K562 (cell line): ENCODE measurements at regions not wholly inside any gene's neighbourhood (a gene's known extent, or its start where the extent isn't known, plus 50 kb on each side); places are given as distances from the start of the nearest gene placed in this dataset.

ENCODE experiments used
- ATAC-seq: fragments of 200-7000 bp; cut with Tn5 transposase; 3 replicates; pipeline ENCODE4 v1.9.1; 2020; ENCODE audit warnings: moderate library complexity
- BruUV-seq: library from RNA; stranded (reverse); fragments of 400-500 nt; replicated peaks from 2 replicates; lab custom pipeline; 2021; lab: Mats Ljungman, UMichigan
- CTCF ChIA-PET: fragments of 300-600 bp; formaldehyde crosslinking; extraction: SDS; loops from one replicate; lab custom pipeline; 2021; ENCODE audit warnings: low intra/inter-chr PET ratio; lab: Yijun Ruan, JAX
- POLR2A ChIA-PET: fragments of 300-600, 350-650 bp; sonication (Branson Sonifier 250); formaldehyde crosslinking; extraction: SDS; loops from one replicate; lab custom pipeline; 2021; ENCODE audit warnings: antibody characterized with exemption, inconsistent platforms; lab: Yijun Ruan, JAX
- DNase-seq, 4 experiments: peaks; one replicate each; pipeline versions ENCODE4 v3.0.0 to v3.0.0-alpha.2; 2011 to 2018; ENCODE audit warnings: low spot score in 3 of 4, mixed read lengths in 3 of 4; ENCODE audit errors: extremely low read depth in 1 of 4
- FAIRE-seq: peaks from 2 replicates; lab custom pipeline; 2011; peaks lifted over from hg19 to GRCh38; lab: Jason Lieb, UNC
- H2AFZ ChIP-seq: 2 replicates; pipeline ENCODE4 v1.6.0; 2011; ENCODE audit warnings: low read depth, low read length, control low read depth, inconsistent platforms
- H3K27ac ChIP-seq: fragments of 200-600 bp; 3 replicates; pipeline ENCODE4 v1.8.0; 2011; ENCODE audit warnings: low read depth, mild to moderate bottlenecking, control low read depth, inconsistent platforms, low read length, moderate library complexity, mixed read lengths; ENCODE audit errors: extremely low read depth
- H3K27me3 ChIP-seq, 2 experiments: fragments of 300-600 bp in 1 of 2; 2 replicates in 1 of 2; 3 replicates in 1 of 2; pipeline versions ENCODE4 v1.6.0 to v1.8.0; 2011; ENCODE audit warnings: inconsistent platforms in 2 of 2, low read length in 2 of 2, mild to moderate bottlenecking in 1 of 2, mixed read lengths in 1 of 2, moderate library complexity in 1 of 2; ENCODE audit not compliant: control insufficient read depth in 2 of 2, insufficient read depth in 2 of 2
- H3K36me3 ChIP-seq: fragments of 300-600 bp; 3 replicates; pipeline ENCODE4 v1.8.0; 2011; ENCODE audit warnings: mild to moderate bottlenecking, low read length, inconsistent platforms; ENCODE audit not compliant: control insufficient read depth, insufficient read depth
- H3K4me1 ChIP-seq, 2 experiments: fragments of 200-600 bp in 1 of 2; replicated peaks in 1 of 2; 2 replicates in 1 of 2; 3 replicates in 1 of 2; pipeline versions ENCODE4 v1.5.1 to v1.8.0; 2011; ENCODE audit warnings: inconsistent platforms in 2 of 2, low read length in 2 of 2, mild to moderate bottlenecking in 1 of 2, mixed read lengths in 1 of 2, moderate library complexity in 1 of 2; ENCODE audit not compliant: control insufficient read depth in 2 of 2, insufficient read depth in 2 of 2
- H3K4me2 ChIP-seq: 2 replicates; pipeline ENCODE4 v1.6.1; 2011; ENCODE audit warnings: low read length, control low read depth, inconsistent platforms, mixed read lengths; ENCODE audit not compliant: insufficient read depth
- H3K4me3 ChIP-seq: fragments of 200-600 bp; sonication (generic), shearing (Covaris generic); 2 replicates; pipeline ENCODE4 v1.5.1; 2016; ENCODE audit warnings: control low read depth, inconsistent platforms
- H3K79me2 ChIP-seq: fragments of 200-600 bp; 3 replicates; pipeline ENCODE4 v1.8.0; 2011; ENCODE audit warnings: low read length, inconsistent platforms; ENCODE audit not compliant: control insufficient read depth, insufficient read depth
- H3K9ac ChIP-seq, 2 experiments: 2 replicates each; pipeline versions ENCODE4 v1.6.0 to v1.6.1; 2011; ENCODE audit warnings: low read depth in 2 of 2, low read length in 2 of 2, control low read depth in 1 of 2, inconsistent platforms in 1 of 2, mild to moderate bottlenecking in 1 of 2, mixed read lengths in 1 of 2; ENCODE audit not compliant: insufficient read depth in 1 of 2
- H3K9me1 ChIP-seq: one replicate; pipeline ENCODE4 v1.6.0; 2011; ENCODE audit warnings: inconsistent platforms, mild to moderate bottlenecking, low read length, moderate library complexity; ENCODE audit not compliant: control insufficient read depth, insufficient read depth
- H3K9me3 ChIP-seq: replicated peaks from 2 replicates; pipeline ENCODE4 v1.5.1; 2011; ENCODE audit warnings: low read depth, low read length, inconsistent platforms; ENCODE audit not compliant: control insufficient read depth, insufficient read depth
- H4K20me1 ChIP-seq: replicated peaks from 2 replicates; pipeline ENCODE4 v1.6.1; 2011; ENCODE audit warnings: low read length, inconsistent platforms, mixed read lengths; ENCODE audit not compliant: control insufficient read depth, insufficient read depth
- BDP1 ChIP-seq: IDR thresholded peaks from 3 replicates; pipeline ENCODE4 v1.6.1; 2011; ENCODE audit not compliant: insufficient read length, insufficient read depth
- HMGN3 ChIP-seq: IDR thresholded peaks from 2 replicates; pipeline ENCODE4 v1.6.1; 2011; ENCODE audit warnings: borderline replicate concordance, low read depth, mild to moderate bottlenecking, mixed read lengths, low read length; ENCODE audit not compliant: insufficient read length; ENCODE audit errors: extremely low read depth
- KAT8 ChIP-seq: fragments of 450-650 bp; IDR thresholded peaks from 2 replicates; pipeline ENCODE4 v1.6.1; 2016; ENCODE audit warnings: low read depth, mild to moderate bottlenecking
- MCM3 ChIP-seq: fragments of 450-650 bp; IDR thresholded peaks from 2 replicates; pipeline ENCODE4 v1.6.1; 2016
- NELFE ChIP-seq: IDR thresholded peaks from 2 replicates; pipeline ENCODE4 v1.6.1; 2011; ENCODE audit warnings: mild to moderate bottlenecking; ENCODE audit not compliant: insufficient read depth, insufficient read length
- PCBP2 ChIP-seq: fragments of 200-400 bp; formaldehyde crosslinking; IDR thresholded peaks from 2 replicates; pipeline ENCODE4 v1.6.1; 2018; ENCODE audit warnings: low read length, low read depth, mild to moderate bottlenecking, moderate library complexity; ENCODE audit not compliant: poor library complexity, severe bottlenecking
- SPI1 ChIP-seq: IDR thresholded peaks from 2 replicates; pipeline ENCODE4 v1.6.1; 2011; ENCODE audit warnings: low read depth, low read length, control low read depth, borderline replicate concordance
- SRSF1 ChIP-seq: fragments of 200-400 bp; formaldehyde crosslinking; IDR thresholded peaks from 2 replicates; pipeline ENCODE4 v1.6.1; 2017; ENCODE audit warnings: mild to moderate bottlenecking, low read depth, low read length, moderate library complexity
- TRIM24 ChIP-seq, 2 experiments: fragments of 450-650 bp; IDR thresholded peaks; 2 replicates each; pipeline ENCODE4 v1.6.1; 2016
- ZNF717 ChIP-seq: fragments of 250-450 bp; sonication (Bioruptor Pico); IDR thresholded peaks from 2 replicates; pipeline ENCODE4 v1.5.0; 2021
- WGBS: fragments of 100-300 bp; shearing (Covaris generic); methylation state at CpG from one replicate; pipeline ENCODE4 v1.1.6; 2016; ENCODE audit warnings: low coverage, mixed read lengths; ENCODE audit not compliant: insufficient coverage; ENCODE audit errors: missing lambda C conversion rate; 5-methylcytosine and 5-hydroxymethylcytosine counted together
- in situ Hi-C: fragments of 300-500 bp; cut with MboI; formaldehyde crosslinking; loops from 4 replicates; pipeline ENCODE4 v1.15.0; 2018; ENCODE audit warnings: inconsistent platforms, mixed read lengths
- intact Hi-C: fragments of 100-400 bp; cut with micrococcal nuclease; formaldehyde crosslinking; loops from 2 replicates; pipeline ENCODE4 v1.14.2; 2022
- TF ChIP-seq, protein P1 (sequence below): fragments of 450-650 bp; IDR thresholded peaks from one replicate; pipeline ENCODE4 v1.6.1; 2018; ENCODE audit warnings: mild to moderate bottlenecking, moderate library complexity; ENCODE audit not compliant: partially characterized antibody
- TF ChIP-seq, protein P2 (sequence below): fragments of 450-650 bp; IDR thresholded peaks from 2 replicates; pipeline ENCODE4 v1.6.1; 2018; ENCODE audit warnings: mild to moderate bottlenecking, low read depth; ENCODE audit not compliant: partially characterized antibody
- TF ChIP-seq, protein P3 (sequence below): fragments of 250-450 bp; sonication (Bioruptor Pico); IDR thresholded peaks from 2 replicates; pipeline ENCODE4 v1.8.0; 2022; ENCODE audit warnings: moderate library complexity, mild to moderate bottlenecking, inconsistent platforms
- TF ChIP-seq, protein P4 (sequence below): fragments of 450-650 bp; IDR thresholded peaks from 2 replicates; pipeline ENCODE4 v1.6.1; 2016; ENCODE audit warnings: antibody characterized with exemption

DNA sequence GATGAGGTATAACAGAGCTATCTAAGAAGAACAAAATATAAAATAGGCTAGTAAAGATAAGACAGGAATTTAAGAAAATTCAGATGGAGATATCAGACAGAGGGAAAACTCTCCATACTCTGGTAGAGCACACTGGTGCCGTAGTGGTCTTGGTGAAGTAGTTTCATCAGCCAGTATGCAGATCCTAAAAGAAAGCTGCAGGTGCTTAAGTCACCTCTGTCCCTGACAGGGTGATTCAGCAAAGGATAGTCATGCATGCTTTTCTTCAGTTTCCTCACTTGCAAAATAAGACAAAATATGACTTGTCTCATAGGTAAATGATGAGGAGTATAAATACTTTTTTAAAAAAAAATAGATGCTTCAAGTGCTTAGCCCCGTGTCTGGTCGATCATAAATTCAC, 794.9 kb downstream of the TNS3 start:
- H3K4me3 ChIP-seq = no peak overlapping the region
- no peaks in the 10 kb centered on the region for H3K79me2 ChIP-seq
- no TSS peak for BruUV-seq
- no peaks in the 10 kb centered on the region for H3K4me1 ChIP-seq
- in situ Hi-C loops (no loop called here), intact Hi-C loops (no loop called here)
- no peak overlapping the region for H2AFZ ChIP-seq
- DNase-seq = no peak
- no peak overlapping the region for H3K27ac ChIP-seq
- H3K36me3 ChIP-seq = no peaks in the 10 kb centered on the region
- ATAC-seq = no peak
- 0% methylated on average over 3 of the region's 3 CpGs for WGBS
- H3K9ac ChIP-seq = no peak overlapping the region
- H3K4me2 ChIP-seq = no peak overlapping the region
- H3K9me1 ChIP-seq = no peaks in the 10 kb centered on the region
- ChIA-PET POLR2A (no interaction called here), CTCF (no interaction called here)
- FAIRE-seq = no peak
- H4K20me1 ChIP-seq = no peaks in the 10 kb centered on the region
- no peaks in the 10 kb centered on the region for H3K27me3 ChIP-seq
- H3K9me3 ChIP-seq = no peaks in the 10 kb centered on the region
- TF ChIP-seq KAT8 (no peak), BDP1 (no peak), SPI1 (no peak), HMGN3 (no peak), PCBP2 (no peak), ZNF717 (no peak), SRSF1 (no peak), TRIM24 (IDR thresholded peaks at IDR 0.05) (no peak), MCM3 (no peak), NELFE (no peak)
- TF ChIP-seq, protein P1, sequence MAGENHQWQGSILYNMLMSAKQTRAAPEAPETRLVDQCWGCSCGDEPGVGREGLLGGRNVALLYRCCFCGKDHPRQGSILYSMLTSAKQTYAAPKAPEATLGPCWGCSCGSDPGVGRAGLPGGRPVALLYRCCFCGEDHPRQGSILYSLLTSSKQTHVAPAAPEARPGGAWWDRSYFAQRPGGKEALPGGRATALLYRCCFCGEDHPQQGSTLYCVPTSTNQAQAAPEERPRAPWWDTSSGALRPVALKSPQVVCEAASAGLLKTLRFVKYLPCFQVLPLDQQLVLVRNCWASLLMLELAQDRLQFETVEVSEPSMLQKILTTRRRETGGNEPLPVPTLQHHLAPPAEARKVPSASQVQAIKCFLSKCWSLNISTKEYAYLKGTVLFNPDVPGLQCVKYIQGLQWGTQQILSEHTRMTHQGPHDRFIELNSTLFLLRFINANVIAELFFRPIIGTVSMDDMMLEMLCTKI = no peak
- TF ChIP-seq, protein P2, sequence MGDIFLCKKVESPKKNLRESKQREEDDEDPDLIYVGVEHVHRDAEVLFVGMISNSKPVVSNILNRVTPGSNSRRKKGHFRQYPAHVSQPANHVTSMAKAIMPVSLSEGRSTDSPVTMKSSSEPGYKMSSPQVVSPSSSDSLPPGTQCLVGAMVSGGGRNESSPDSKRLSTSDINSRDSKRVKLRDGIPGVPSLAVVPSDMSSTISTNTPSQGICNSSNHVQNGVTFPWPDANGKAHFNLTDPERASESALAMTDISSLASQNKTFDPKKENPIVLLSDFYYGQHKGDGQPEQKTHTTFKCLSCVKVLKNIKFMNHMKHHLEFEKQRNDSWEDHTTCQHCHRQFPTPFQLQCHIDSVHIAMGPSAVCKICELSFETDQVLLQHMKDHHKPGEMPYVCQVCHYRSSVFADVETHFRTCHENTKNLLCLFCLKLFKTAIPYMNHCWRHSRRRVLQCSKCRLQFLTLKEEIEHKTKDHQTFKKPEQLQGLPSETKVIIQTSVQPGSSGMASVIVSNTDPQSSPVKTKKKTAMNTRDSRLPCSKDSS = no peak
- TF ChIP-seq, protein P3, sequence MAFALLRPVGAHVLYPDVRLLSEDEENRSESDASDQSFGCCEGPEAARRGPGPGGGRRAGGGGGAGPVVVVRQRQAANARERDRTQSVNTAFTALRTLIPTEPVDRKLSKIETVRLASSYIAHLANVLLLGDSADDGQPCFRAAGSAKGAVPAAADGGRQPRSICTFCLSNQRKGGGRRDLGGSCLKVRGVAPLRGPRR (CRISPR knock-in tag) = no peak
- TF ChIP-seq, protein P4, sequence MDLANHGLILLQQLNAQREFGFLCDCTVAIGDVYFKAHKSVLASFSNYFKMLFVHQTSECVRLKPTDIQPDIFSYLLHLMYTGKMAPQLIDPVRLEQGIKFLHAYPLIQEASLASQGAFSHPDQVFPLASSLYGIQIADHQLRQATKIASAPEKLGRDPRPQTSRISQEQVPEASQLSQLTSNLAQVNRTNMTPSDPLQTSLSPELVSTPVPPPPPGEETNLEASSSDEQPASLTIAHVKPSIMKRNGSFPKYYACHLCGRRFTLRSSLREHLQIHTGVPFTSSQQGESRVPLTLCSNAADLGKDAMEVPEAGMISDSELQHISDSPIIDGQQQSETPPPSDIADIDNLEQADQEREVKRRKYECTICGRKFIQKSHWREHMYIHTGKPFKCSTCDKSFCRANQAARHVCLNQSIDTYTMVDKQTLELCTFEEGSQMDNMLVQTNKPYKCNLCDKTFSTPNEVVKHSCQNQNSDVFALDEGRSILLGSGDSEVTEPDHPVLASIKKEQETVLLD = no peak
